HL-60 (cell line): ENCODE measurements at regions not wholly inside any gene's neighbourhood (a gene's known extent, or its start where the extent isn't known, plus 50 kb on each side); places are given as distances from the start of the nearest gene placed in this dataset.

Source experiments
- DNase-seq, 2 experiments: peaks; one replicate each; pipeline ENCODE4 v3.0.0-alpha.2; 2010 to 2020; ENCODE audit warnings: low read depth in 1 of 2, low spot score in 1 of 2
- H3K27ac ChIP-seq: fragments of 250-450 bp; sonication (Bioruptor Pico); replicated peaks from 2 replicates; pipeline ENCODE4 v1.5.1; 2020; ENCODE audit warnings: mild to moderate bottlenecking, moderate library complexity
- H3K27me3 ChIP-seq: fragments of 250-450 bp; sonication (Bioruptor Pico); 2 replicates; pipeline ENCODE4 v1.5.1; 2021; ENCODE audit warnings: mild to moderate bottlenecking, moderate library complexity; ENCODE audit not compliant: insufficient read depth, poor library complexity, severe bottlenecking
- H3K4me3 ChIP-seq: replicated peaks from 2 replicates; pipeline ENCODE4 v1.5.1; 2011; ENCODE audit warnings: mild to moderate bottlenecking, control low read depth, low read length; ENCODE audit not compliant: insufficient read depth
- GABPA ChIP-seq: IDR thresholded peaks from 2 replicates; pipeline ENCODE4 v1.6.1; 2012; ENCODE audit warnings: low read depth
- POLR2AphosphoS5 ChIP-seq: IDR thresholded peaks from 2 replicates; pipeline ENCODE4 v1.6.1; 2012; ENCODE audit warnings: low read depth
- SPI1 ChIP-seq: IDR thresholded peaks from 2 replicates; pipeline ENCODE4 v1.6.1; 2012; ENCODE audit warnings: low read depth, mild to moderate bottlenecking, borderline replicate concordance
- TF ChIP-seq, protein P1 (sequence below): IDR thresholded peaks from one replicate; pipeline ENCODE4 v1.5.1; 2011; ENCODE audit warnings: low read length, control low read depth, inconsistent platforms; ENCODE audit not compliant: insufficient read depth
- TF ChIP-seq, protein P2 (sequence below): IDR thresholded peaks from 2 replicates; pipeline ENCODE4 v1.6.1; 2012; ENCODE audit warnings: low read depth; ENCODE audit not compliant: insufficient replicate concordance

DNA sequence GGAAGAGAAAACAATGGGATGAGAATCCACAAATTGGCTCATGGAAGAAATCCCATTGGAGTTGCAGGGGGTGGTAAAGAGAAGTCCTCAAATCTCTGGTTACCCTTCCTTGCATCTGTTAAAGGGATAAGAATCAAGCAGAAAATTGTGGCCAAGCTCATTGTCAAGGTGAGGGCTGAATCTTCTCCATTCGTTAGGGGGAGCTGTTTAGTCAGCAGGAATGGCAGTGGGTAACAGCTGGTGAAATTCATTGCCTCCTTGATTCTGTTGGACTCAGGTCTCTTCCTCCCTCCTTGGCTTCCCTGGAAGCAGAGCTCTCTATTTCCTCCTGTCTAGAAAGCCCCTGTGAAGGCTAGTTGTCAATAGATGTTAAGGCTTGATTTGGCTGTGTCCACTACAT lies 343.1 kb upstream of the SEMA6D start:
- no peak for DNase-seq
- H3K27ac ChIP-seq: no peak overlapping the region

GRCh38 chr15:47376190-47376589 lies 341.1 kb upstream of the SEMA6D start:
- peak; percentile 83 for TF ChIP-seq SPI1
- TF ChIP-seq, protein P1, sequence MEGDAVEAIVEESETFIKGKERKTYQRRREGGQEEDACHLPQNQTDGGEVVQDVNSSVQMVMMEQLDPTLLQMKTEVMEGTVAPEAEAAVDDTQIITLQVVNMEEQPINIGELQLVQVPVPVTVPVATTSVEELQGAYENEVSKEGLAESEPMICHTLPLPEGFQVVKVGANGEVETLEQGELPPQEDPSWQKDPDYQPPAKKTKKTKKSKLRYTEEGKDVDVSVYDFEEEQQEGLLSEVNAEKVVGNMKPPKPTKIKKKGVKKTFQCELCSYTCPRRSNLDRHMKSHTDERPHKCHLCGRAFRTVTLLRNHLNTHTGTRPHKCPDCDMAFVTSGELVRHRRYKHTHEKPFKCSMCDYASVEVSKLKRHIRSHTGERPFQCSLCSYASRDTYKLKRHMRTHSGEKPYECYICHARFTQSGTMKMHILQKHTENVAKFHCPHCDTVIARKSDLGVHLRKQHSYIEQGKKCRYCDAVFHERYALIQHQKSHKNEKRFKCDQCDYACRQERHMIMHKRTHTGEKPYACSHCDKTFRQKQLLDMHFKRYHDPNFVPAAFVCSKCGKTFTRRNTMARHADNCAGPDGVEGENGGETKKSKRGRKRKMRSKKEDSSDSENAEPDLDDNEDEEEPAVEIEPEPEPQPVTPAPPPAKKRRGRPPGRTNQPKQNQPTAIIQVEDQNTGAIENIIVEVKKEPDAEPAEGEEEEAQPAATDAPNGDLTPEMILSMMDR: no peak
- H3K27ac ChIP-seq: no peak overlapping the region
- no peaks in the 10 kb centered on the region for H3K27me3 ChIP-seq
- DNase-seq: peak in 1 of 2 experiments; percentile 12
- H3K4me3 ChIP-seq: no peak overlapping the region

More for the DNA sequence above, 343.1 kb upstream of the SEMA6D start:
- no peaks in the 10 kb centered on the region for H3K27me3 ChIP-seq
- H3K4me3 ChIP-seq: no peak overlapping the region
- TF ChIP-seq, protein P1: peak; percentile 8
- TF ChIP-seq SPI1: no peak
- TF ChIP-seq, protein P2, sequence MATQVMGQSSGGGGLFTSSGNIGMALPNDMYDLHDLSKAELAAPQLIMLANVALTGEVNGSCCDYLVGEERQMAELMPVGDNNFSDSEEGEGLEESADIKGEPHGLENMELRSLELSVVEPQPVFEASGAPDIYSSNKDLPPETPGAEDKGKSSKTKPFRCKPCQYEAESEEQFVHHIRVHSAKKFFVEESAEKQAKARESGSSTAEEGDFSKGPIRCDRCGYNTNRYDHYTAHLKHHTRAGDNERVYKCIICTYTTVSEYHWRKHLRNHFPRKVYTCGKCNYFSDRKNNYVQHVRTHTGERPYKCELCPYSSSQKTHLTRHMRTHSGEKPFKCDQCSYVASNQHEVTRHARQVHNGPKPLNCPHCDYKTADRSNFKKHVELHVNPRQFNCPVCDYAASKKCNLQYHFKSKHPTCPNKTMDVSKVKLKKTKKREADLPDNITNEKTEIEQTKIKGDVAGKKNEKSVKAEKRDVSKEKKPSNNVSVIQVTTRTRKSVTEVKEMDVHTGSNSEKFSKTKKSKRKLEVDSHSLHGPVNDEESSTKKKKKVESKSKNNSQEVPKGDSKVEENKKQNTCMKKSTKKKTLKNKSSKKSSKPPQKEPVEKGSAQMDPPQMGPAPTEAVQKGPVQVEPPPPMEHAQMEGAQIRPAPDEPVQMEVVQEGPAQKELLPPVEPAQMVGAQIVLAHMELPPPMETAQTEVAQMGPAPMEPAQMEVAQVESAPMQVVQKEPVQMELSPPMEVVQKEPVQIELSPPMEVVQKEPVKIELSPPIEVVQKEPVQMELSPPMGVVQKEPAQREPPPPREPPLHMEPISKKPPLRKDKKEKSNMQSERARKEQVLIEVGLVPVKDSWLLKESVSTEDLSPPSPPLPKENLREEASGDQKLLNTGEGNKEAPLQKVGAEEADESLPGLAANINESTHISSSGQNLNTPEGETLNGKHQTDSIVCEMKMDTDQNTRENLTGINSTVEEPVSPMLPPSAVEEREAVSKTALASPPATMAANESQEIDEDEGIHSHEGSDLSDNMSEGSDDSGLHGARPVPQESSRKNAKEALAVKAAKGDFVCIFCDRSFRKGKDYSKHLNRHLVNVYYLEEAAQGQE: no peak

GRCh38 chr15:47377465-47377864 lies 339.8 kb upstream of the SEMA6D start:
- no peak overlapping the region for H3K27ac ChIP-seq
- H3K27me3 ChIP-seq: no peaks in the 10 kb centered on the region
- H3K4me3 ChIP-seq: no peak overlapping the region
- no peak for DNase-seq
- no peak for TF ChIP-seq POLR2AphosphoS5

- Histone ChIP-seq H3K4me3 (no peak overlapping the region), H3K27ac (no peak overlapping the region), H3K27me3 (no peaks in the 10 kb centered on the region)
- DNase-seq: no peak
- TF ChIP-seq, protein P1: no peak
- TF ChIP-seq GABPA (no peak), SPI1 (no peak), POLR2AphosphoS5 (no peak)
- TF ChIP-seq, protein P2: no peak
These were observed 338.8 kb upstream of the SEMA6D start for GRCh38 chr15:47378527-47378926.
